T-helper 9 cell (primary cell): ENCODE measurements at regions not wholly inside any gene's neighbourhood (a gene's known extent, or its start where the extent isn't known, plus 50 kb on each side); places are given as distances from the start of the nearest gene placed in this dataset.
"Not testable (repeated sequence)": the region's sequence is repeated elsewhere in the genome, so short reads cannot be mapped to it uniquely, and the experiment has no call there.

ENCODE experiments used
- DNase-seq: peaks from one replicate; pipeline ENCODE4 v3.0.0-alpha.2; 2020

- DNase-seq, result no peak
These were observed 2023.7 kb downstream of the C4orf33 start for GRCh38 chr4:131119661-131120060.

- DNase-seq, result no peak
These were observed 2011.9 kb upstream of the PCDH10 start for GRCh38 chr4:131137196-131137595.

- DNase-seq, result no peak
These were observed 1989.8 kb upstream of the PCDH10 start for GRCh38 chr4:131159261-131159660.

GRCh38 chr4:131192318-131192717 is 1956.8 kb upstream of the PCDH10 start:
- no peak for DNase-seq

DNA sequence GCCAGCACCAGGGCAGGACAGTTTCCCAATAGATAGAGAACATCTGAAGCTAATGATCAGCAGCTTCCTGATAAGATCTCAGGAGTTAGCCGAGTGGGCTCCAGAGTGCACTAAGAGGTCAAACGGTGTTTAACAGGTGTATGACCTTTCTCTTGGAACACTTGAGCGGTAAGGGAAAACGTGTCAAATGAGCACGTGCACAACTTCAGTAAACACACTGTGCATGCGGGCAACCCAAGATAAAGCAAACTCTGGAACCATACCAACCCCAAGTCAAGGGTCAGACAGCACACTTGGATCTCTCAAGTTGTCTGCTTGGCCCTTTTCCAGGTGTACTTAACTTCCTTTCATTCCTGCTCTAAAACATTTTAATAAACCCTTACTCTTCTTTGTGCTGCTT is 1941.5 kb upstream of the PCDH10 start:
- no peak for DNase-seq

GRCh38 chr4:131248314-131248713 is 1900.8 kb upstream of the PCDH10 start:
- no peak for DNase-seq

DNA sequence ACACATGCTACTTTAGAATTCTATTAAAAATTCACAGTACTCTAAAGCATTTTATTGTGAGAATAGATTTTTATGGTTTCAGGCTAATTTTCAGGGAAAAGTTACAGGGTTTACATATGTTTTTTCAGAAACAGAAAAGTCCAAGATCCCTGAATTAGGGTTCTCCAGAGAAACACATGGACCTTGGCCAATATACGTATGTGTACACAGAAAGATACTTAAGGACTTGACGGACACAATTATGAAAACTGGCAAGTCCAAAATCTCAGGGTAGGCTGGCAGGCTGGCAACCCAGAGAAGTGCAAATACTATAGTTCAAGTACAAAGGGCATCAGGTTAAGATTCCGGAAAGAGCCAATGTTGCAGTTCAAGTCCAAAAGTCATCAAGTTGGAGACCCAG is 1897.8 kb upstream of the PCDH10 start:
- DNase-seq, result no peak

DNA sequence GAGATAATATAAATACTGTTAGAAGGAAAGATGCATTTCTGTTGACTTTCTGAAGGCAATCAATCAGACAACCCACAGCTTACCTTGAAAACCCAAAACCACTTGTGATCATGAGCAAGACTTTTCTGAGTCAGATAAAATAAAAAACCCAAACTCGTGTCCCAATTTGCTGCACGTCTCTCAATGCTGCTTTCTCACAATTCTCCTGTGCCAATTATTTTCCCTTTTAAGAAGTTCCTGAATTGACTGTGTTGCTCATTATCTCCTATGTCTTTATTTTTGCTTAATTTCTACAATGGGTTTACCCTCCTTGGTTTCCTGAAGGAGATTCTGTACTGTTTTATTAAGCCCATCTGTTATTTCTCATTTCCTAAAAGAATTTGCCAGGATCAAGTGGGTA is 1891.9 kb upstream of the PCDH10 start:
- DNase-seq, result no peak

- DNase-seq, result no peak
These were observed 1890.7 kb upstream of the PCDH10 start for GRCh38 chr4:131258361-131258760.

- DNase-seq, result no peak
These were observed 1860.7 kb upstream of the PCDH10 start for GRCh38 chr4:131288441-131288840.

GRCh38 chr4:131296192-131296591 is 1852.9 kb upstream of the PCDH10 start:
- DNase-seq, result no peak

- no peak for DNase-seq
These were observed 1847.0 kb upstream of the PCDH10 start for GRCh38 chr4:131302108-131302507.

GRCh38 chr4:131304686-131305085 is 1844.4 kb upstream of the PCDH10 start:
- DNase-seq, result no peak

DNA sequence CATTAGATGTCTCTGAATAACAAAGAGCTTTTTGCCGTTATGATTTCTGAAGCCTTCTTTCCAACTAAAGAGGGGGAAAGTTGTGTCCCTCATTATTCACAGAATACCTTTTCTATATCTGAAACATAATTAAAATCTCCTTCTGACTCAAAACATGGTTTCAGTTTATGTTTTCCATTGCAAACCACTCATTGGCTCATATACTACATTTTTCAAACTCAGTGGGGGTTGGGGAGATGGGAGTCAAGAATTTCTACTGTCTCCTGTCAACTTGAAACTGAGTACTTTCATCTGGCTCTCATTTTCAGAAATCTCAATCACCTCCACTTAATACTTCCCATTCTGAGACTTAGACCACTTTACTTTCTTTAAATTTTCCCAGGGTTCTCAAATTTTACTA is 1839.5 kb upstream of the PCDH10 start:
- no peak for DNase-seq

DNA sequence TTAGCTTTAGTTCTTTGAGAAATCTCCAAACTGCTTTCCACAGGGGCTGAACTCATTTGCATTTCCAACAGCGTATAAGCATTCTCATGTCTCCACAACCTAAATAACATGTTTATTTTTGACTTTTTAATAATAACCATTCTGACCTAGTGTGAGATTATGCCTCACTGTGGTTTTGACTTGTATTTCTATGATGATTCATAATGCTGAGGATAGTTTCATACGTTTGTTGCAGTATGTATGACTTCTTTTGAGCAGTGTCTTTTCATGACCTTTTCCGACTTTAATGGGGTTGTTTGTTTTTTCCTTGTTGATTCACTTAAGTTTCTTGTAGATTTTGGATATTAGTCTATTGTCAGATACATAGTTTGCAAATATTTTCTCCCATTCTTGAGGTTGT is 1833.0 kb upstream of the PCDH10 start:
- DNase-seq, result no peak

DNA sequence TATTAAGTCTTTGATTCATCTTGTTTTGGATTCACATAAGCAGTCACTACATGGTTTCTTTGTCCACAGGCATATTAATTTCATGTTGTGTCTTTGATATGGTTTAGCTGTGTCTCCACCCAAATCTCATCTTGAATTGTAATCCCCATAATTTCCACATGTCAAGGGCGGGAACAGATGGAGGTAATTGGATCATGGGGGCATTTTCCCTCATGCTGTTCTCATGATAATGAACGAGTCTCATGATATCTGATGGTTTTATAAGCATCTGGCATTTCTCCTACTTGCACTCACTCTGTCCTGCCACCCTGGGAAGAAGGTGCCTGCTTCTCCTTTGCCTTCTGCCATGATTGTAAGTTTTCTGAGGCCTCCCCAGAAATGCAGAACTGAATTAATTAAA is 1811.2 kb upstream of the PCDH10 start:
- no peak for DNase-seq

DNA sequence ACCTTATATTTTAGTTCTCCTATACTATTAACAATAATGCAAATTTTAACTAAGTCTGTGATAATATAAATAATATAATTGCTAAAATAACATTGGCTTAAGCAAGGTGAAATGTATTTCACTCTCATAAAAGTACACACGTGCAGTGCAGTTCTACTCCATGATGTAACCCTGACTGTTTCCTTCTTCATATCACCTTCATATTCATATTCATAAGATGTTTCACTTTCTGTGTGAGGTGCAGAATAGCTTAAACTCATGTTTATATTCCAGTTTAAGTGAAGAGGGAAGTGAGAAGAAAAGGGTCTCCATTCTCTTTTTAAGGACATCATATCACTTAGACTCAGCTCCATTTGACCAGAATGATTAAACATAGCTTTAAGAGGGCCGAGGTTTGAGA is 1810.0 kb upstream of the PCDH10 start:
- no peak for DNase-seq

DNA sequence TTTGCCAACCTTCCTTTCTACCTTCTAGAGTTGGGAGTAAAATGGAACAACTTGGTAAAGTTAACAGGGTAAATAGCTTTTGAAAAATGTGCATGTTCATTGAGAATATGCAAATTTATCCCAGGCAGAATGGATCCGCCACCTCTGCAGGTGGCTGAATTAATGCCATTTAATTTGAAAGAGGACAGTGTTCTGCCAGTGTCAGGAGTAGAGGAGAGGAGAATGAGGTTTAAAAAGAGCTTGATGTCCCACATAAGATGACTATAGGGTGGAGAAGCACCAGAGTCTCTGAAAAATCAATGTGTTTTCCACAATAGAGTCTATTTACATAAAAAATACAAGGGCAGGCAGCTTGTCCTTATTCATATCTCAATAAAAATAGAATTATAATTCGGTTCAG is 1804.3 kb upstream of the PCDH10 start:
- DNase-seq, result no peak

DNA sequence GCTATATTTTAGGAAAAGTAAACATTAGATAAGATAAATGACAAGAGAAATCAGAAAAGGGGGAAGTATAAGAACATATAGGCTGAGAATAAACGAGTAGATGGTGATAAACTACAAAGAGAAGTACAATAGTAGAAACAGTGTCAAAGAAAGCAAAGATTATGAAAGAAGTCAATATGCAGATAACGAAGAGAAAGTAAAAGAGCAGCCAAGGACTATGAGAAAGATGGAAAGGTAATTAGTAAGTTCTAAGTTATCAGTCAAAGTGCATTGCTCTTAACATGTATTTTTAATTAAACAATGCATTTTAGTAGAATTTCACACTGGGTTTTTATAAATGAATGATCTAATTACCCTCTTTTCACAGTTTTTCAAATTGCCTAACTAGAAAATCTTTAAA is 1801.3 kb upstream of the PCDH10 start:
- no peak for DNase-seq

DNA sequence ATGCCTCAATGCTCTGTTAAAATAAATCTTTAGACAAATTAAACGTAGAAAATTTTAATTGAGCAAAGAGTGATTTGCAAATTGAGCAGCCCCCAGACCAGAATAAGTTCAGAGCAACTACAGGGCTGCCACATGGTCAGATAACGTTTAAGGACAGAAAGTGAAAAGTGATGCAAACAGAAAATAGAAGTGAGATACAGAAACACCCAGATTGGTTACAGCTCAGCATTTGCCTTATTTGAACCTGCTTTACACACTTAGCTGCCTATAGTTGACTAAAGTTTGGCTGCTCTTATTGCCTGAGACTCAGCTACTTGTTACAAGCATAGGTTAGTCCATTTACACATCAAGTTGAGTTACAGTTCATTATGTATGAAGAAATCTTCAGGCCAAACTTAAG is 1800.8 kb upstream of the PCDH10 start:
- no peak for DNase-seq

DNA sequence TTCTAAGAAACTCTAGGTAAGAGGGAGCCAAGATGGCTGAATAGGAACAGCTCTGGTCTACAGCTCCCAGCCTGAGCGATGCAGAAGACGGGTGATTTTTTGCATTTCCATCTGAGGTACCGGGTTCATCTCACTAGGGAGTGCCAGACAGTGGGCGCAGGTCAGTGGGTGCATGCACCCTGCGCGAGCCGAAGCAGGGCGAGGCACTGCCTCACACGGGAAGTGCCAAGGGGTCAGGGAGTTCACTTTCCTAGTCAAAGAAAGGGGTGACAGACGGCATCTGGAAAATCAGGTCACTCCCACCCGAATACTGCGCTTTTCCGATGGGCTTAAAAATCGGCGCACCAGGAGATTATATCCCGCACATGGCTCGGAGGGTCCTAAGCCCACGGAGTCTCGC is 1796.7 kb upstream of the PCDH10 start:
- DNase-seq, result not testable (repeated sequence)

- no peak for DNase-seq
These were observed 1782.4 kb upstream of the PCDH10 start for GRCh38 chr4:131366714-131367113.

- no peak for DNase-seq
These were observed 1781.7 kb upstream of the PCDH10 start for GRCh38 chr4:131367441-131367840.

- no peak for DNase-seq
These were observed 1778.2 kb upstream of the PCDH10 start for GRCh38 chr4:131370846-131371245.

GRCh38 chr4:131381055-131381454 is 1768.0 kb upstream of the PCDH10 start:
- DNase-seq, result no peak

DNA sequence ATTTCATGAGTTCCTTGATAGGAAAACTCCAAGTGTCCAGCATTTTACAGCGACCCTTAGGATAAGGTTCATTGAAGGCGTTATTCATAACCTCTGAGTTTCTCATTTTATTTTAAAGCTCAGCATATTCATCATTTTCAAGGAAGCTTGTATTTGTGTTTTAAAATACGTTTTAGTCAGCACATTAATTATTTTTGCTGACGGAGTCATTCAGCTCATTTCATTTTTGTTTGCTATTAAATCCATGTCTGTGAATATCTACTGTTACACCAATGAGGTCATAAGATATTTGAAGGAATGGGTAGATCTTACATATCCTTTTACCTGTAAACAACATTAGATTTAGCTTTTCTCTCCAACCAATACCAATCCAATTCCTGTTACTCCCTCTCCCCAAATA is 1766.3 kb upstream of the PCDH10 start:
- no peak for DNase-seq
